ENCODE measurements at regions not wholly inside any gene's neighbourhood (a gene's known extent, or its start where the extent isn't known, plus 50 kb on each side); places are given as distances from the start of the nearest gene placed in this dataset.
"Not testable (repeated sequence)": the region's sequence is repeated elsewhere in the genome, so short reads cannot be mapped to it uniquely, and the experiment has no call there.

- DNase-seq (ENCODE audit: low spot score) = not testable (repeated sequence)
Measured at GRCh38 chr7:113593455-113593854, 325.4 kb downstream of the PPP1R3A start.

GRCh38 chr7:113592924-113593323, 325.9 kb downstream of the PPP1R3A start:
- not testable (repeated sequence) for DNase-seq (ENCODE audit: low spot score)

GRCh38 chr7:113582471-113582870, 336.3 kb downstream of the PPP1R3A start:
- DNase-seq (ENCODE audit: low spot score) = no peak

DNA sequence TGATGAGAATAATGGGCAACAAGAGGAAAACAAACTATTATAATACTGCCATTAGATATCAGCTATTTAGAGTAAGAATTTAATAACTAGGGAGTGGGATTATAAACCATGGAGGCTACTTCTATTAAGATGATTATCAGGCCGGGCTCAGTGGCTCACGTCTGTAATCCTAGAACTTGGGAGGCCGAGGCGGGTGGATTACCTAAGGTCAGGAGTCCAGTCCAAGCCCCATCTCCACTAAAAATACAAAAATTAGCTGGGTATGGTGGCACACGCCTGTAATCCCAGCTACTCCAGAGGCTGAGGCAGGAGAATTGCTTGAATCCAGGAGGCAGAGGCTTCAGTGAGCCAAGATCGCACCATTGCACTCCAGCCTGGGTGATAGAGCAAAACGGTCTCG, 355.6 kb downstream of the PPP1R3A start:
- DNase-seq (ENCODE audit: low spot score) = not testable (repeated sequence)

GRCh38 chr7:113562801-113563200, 356.0 kb downstream of the PPP1R3A start:
- DNase-seq (ENCODE audit: low spot score) = no peak

DNA sequence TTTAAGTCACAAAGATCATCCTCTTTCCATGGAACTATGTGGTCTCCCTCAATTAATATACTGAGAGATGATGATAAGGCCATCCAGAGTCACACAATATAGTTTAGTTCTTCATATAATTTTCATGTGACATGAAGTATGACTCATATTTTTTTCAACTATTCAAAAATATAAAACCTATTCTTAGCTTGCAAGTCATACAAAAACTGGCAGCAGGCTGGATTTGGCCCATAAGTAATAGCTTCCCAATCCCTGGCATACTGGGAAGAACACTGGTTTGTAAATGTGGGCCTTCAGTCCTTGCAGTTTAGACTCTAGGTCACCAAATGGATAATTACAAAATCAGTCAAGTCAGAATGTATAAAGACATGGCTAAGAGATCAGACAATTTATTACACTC, 356.6 kb downstream of the PPP1R3A start:
- no peak for DNase-seq (ENCODE audit: low spot score)

DNA sequence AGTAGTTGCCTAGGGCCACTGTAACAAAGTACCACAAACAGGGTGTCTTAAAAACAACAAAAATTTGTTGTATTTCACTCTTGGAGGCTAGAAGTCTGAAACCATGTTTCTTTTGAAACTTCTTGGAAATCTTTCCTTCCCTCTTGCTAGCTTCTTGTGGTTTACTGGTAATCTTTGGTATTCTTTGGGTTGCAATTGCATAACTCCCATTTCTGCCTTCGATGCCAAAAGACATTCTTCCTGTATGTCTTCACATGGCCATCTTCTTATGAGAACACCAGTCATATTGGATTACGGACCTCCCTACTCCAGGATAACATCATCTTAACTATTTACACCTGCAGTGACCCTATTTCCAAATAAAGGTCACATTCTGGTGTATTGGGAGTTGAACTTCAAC, 357.4 kb downstream of the PPP1R3A start:
- no peak for DNase-seq (ENCODE audit: low spot score)

DNA sequence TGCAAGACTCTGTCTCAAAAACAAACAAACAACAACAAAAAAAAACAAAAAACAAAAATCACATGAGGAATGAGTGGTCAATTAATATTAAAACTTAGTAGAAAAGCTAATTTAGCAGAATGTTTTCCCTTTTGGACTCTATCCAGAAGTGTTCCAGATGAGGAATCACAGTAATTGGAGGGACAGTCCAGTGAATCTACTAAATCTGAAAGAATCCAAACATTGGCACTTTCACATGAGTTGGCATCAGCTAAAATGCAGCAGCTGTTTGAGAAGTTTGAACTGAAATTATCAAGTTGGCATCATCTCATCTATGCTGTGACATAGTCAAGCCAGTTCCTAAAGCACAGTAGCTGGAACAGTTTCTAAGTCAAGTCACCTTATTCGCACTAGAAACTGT, 367.8 kb downstream of the PPP1R3A start:
- no peak for DNase-seq (ENCODE audit: low spot score)

- no peak for DNase-seq (ENCODE audit: low spot score)
Measured at GRCh38 chr7:113548561-113548960, 370.2 kb downstream of the PPP1R3A start.

DNA sequence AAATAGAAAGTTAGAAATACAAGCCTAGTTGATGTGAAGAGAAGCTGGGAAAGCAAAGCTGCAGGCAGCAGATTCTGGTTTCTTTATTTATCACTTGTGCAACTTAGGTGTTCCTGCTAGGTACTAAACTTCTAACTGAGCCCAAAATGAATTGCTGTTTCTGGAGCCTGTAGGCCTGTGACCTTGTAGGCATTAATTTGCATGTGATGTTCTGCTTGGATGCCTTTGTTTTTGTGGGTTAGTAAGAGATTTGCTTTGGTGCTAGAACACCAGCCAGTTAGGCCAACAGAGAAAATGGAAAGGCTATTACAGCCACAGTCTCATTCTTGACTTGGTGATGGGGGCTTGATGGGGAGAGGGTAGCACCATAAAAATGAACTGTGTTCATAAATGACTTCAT, 370.7 kb downstream of the PPP1R3A start:
- no peak for DNase-seq (ENCODE audit: low spot score)

- no peak for DNase-seq (ENCODE audit: low spot score)
Measured at GRCh38 chr7:113521468-113521867, 397.3 kb downstream of the PPP1R3A start.

DNA sequence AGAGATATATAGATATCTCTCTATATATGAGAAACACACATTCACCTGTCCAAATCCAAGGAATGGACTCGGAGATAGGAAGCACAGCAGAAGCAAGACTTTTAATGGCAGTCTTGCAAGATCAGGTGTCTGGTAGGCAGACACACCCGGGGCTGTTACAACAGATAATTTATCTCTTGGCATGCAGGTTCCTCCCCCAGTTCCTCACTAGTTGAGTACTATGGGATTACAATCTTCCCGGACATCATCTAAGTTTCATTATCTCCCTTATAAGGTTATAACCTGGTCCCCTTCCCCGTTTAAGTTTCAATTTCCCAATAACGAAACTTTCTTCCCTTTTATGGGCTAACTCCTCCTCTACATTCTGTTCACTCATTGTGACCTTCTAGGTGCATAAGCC, 399.3 kb downstream of the PPP1R3A start:
- no peak for DNase-seq (ENCODE audit: low spot score)

DNA sequence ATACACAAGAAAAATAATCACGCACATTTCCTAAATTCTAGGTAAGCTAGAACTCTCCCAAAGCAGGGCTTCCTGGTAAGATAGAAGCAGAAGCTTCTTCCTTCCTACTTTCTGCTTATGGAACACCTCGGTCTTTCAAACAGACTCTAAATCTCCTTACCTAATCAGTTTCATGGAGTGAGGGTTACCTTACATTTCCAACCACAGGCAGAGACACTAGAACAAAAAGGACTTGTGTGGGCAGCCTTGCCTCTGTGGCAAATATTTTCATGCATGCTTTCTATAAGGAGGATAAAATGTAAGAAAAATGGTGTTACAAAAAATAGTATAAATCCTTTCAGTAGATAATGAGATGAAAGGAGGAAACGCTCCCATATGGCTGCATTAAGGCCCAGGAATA, 386.3 kb upstream of the SMIM30 start:
- no peak for DNase-seq (ENCODE audit: low spot score)

DNA sequence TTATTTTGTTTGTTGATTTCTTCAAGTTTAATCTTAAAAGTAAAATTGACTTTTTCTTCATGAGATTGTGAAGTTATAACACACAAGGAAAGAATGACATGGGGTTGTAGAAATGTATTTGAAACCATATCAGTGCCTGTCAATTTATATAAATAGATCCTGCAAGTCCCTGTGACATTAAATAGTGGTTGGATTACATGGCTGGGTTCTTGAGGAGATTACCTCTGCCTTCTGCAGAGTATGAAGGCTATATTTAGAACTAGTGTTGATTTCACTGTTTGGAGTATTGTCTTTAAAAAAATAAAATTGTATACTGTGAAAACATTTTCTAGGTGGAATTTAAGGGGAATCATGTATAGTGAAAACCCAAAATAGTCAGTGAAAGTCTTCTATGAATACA, 385.8 kb upstream of the SMIM30 start:
- no peak for DNase-seq (ENCODE audit: low spot score)

DNA sequence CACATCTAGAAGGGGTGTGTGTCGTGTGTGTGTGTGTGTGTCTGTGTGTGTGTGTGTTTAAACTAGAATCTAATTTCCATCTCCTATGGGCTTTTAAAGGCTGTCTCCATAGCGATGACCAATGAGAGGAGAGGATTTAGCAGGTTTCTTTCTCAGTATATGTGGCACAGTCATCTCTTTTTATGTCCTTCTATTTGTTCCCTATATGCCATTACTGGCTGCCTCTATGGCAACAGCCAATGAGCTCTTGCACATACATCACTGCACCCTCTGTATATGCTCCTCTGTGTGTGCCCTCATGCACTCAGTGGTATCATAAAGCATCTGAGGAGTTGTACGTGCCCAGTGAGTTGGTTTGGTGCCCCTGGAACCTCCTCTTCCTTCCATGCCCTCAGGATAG, 378.2 kb upstream of the SMIM30 start:
- DNase-seq (ENCODE audit: low spot score) = not testable (repeated sequence)

- DNase-seq (ENCODE audit: low spot score) = not testable (repeated sequence)
Measured at GRCh38 chr7:113494797-113495566, 376.6 kb upstream of the SMIM30 start.

DNA sequence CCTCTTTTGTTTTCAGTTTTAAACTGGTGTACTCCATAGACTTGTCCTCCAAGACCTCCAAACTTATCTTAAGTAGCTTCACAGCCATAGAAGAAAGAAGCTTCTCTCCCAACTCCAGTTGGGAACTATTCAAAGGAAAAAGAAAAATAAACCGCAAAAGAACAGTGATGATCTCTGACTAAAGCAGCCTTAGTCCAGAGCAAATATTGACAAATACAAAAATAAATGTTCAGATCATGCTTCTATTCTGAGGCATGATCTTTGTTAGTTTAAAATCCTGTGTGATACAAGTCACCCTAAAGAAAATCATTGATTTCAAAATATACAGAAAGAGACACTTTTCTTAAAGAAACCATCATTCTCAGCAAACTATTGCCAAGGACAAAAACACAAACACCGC, 373.0 kb upstream of the SMIM30 start:
- DNase-seq (ENCODE audit: low spot score) = no peak

DNA sequence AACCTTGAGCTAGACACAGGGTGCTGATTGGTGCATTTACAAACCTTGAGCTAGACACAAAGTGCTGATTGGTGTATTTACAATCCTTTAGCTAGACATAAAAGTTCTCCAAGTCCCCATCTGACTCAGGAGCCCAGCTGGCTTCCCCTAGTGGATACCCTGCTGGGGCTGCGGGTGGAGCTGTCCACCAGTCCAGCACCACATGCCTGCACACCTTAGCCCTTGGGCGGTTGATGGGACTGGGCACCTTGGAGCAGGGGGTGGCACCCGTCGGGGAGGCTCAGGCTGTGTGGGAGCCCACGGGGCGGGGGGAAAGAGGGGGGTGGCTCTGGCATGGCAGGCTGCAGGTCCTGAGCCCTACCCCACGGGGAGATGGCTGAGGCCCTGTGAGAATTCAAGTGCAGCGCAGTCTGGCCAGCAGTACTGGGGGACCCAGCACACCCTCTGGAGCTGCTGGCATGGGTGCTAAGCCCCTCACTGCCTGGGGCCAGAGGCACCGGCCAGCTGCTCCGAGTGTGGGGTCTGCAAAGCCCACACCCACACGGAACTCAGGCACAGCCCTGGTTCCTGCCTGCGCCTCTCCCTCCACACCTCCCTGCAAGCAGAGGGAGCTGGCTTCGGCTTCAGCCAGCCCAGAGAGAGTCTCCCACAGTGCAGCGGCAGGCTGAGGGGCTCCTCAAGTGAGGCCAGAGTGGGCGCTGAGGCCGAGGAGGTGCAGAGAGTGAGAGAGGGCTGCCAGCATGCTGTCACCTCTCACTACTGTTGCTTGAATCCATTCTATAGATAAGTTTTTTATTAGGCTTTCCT, 369.8 kb upstream of the SMIM30 start:
- DNase-seq (ENCODE audit: low spot score) = no peak

- DNase-seq (ENCODE audit: low spot score) = no peak
Measured at GRCh38 chr7:113486548-113486947, 368.2 kb upstream of the SMIM30 start.

DNA sequence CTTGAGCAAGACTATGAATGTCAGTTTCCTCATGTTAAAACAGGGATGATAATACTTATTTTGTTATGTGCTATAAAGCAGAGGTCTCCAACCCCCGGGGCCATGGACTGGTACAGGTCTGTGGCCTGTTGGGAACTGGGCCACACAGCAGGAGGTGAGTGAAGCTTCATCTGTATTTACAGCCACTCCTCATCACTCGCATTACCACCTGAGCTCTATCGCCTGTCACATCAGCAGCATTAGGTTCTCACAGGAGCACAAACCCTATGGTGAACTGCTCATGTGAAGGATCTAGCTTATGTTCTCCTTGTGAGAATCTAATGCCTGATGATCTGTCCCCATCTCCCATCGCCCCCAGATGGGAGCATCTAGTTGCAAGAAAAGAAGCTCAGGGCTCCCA, 365.3 kb upstream of the SMIM30 start:
- DNase-seq (ENCODE audit: low spot score) = no peak

- DNase-seq (ENCODE audit: low spot score) = no peak
Measured at GRCh38 chr7:113480537-113480936, 362.2 kb upstream of the SMIM30 start.

DNA sequence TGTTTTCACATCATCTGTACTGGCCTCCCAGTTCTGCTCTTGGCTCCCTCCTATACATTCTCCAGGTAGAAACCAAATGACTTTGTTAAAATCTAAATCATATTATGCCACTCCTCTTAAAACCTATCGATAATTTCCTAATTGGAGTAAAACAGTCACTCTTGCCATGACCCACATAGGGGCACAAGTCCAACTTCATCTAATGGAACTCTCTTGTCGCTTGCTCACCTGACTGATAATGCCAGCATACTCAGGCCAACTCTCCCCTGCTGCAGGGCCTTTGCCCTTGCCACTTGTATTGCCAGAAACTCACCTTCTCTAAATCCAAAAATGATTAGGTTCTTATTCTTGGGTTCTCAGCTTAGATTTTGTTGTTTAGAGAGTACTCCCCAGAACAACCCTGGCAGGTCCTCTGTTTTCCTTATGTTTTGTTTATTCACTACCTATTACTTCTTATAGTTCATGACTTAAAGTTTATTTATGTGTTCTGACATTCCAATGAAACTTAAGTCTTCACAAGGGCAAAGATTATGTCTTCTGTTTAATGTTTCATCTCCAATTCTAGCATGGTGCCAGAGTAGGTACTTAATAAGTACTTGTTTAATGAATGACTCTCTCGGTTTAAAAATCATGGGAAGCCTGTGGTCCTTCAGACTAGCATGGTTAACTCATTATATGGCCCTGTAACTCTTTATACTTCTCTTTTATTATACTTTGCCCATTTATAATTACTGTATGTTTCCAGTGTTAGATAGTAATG, 345.9 kb upstream of the SMIM30 start:
- no peak for DNase-seq (ENCODE audit: low spot score)

DNA sequence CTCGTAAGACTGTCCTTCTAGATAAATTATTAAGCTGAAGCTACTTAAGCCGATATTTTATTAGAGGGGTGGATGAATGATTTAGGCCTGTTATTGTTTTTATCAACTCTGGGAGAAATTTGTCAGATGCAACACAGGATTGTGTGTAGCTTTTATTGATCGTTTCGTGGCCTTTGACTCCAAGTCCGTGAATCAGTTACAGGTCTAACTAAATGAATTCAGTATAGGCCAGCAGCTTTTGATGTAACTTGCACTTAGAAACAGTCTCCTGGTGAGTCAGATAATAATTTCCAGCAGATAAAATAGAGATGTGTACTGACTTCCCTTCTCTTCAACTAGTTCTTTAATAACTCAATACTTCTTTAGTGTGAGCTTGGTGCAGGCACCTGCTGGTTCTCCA, 341.7 kb upstream of the SMIM30 start:
- DNase-seq (ENCODE audit: low spot score) = no peak
